ENCODE measurements at regions not wholly inside any gene's neighbourhood (a gene's known extent, or its start where the extent isn't known, plus 50 kb on each side); places are given as distances from the start of the nearest gene placed in this dataset.

- H3K36me3 ChIP-seq (ENCODE audit: insufficient read depth, low read length), result no peaks in the 10 kb centered on the region
- H2AFZ ChIP-seq (ENCODE audit: low read length), result no peak overlapping the region
- H3K9me3 ChIP-seq (ENCODE audit: low read depth, low read length), result no peaks in the 10 kb centered on the region
- no peak overlapping the region for H3K27ac ChIP-seq (ENCODE audit: low read depth, low read length)
- no peak overlapping the region for H3K4me2 ChIP-seq (ENCODE audit: insufficient read depth, low read length)
- H3K4me1 ChIP-seq (ENCODE audit: insufficient read depth, low read length), result no peaks in the 10 kb centered on the region
- TF ChIP-seq, protein P1, sequence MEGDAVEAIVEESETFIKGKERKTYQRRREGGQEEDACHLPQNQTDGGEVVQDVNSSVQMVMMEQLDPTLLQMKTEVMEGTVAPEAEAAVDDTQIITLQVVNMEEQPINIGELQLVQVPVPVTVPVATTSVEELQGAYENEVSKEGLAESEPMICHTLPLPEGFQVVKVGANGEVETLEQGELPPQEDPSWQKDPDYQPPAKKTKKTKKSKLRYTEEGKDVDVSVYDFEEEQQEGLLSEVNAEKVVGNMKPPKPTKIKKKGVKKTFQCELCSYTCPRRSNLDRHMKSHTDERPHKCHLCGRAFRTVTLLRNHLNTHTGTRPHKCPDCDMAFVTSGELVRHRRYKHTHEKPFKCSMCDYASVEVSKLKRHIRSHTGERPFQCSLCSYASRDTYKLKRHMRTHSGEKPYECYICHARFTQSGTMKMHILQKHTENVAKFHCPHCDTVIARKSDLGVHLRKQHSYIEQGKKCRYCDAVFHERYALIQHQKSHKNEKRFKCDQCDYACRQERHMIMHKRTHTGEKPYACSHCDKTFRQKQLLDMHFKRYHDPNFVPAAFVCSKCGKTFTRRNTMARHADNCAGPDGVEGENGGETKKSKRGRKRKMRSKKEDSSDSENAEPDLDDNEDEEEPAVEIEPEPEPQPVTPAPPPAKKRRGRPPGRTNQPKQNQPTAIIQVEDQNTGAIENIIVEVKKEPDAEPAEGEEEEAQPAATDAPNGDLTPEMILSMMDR (IDR thresholded peaks at IDR 0.05; ENCODE audit: extremely low read depth, low read depth, low read length), result no peak
- H3K27me3 ChIP-seq (ENCODE audit: insufficient read depth, low read length), result no peaks in the 10 kb centered on the region
- no peaks in the 10 kb centered on the region for H3K79me2 ChIP-seq (ENCODE audit: insufficient read depth, low read length)
- H3K4me3 ChIP-seq (ENCODE audit: insufficient read depth, low read length), result no peak overlapping the region
- no peak for DNase-seq (ENCODE audit: insufficient read length, low spot score, missing footprints)
- H4K20me1 ChIP-seq (ENCODE audit: insufficient read depth, low read length), result no peaks in the 10 kb centered on the region
Observed at GRCh38 chr5:160959804-160960203, 107.8 kb upstream of the ATP10B start.

GRCh38 chr5:160957312-160957861 lies 105.4 kb upstream of the ATP10B start:
- Histone ChIP-seq H3K4me1 (ENCODE audit: insufficient read depth, low read length) (no peaks in the 10 kb centered on the region), H3K27ac (ENCODE audit: low read depth, low read length) (no peak overlapping the region), H3K4me2 (ENCODE audit: insufficient read depth, low read length) (no peak overlapping the region), H3K4me3 (ENCODE audit: insufficient read depth, low read length) (no peak overlapping the region), H4K20me1 (ENCODE audit: insufficient read depth, low read length) (no peaks in the 10 kb centered on the region), H3K36me3 (ENCODE audit: insufficient read depth, low read length) (no peaks in the 10 kb centered on the region), H3K27me3 (ENCODE audit: insufficient read depth, low read length) (no peaks in the 10 kb centered on the region), H3K79me2 (ENCODE audit: insufficient read depth, low read length) (no peaks in the 10 kb centered on the region), H2AFZ (ENCODE audit: low read length) (no peak overlapping the region), H3K9me3 (ENCODE audit: low read depth, low read length) (no peaks in the 10 kb centered on the region)
- DNase-seq (ENCODE audit: insufficient read length, low spot score, missing footprints), result no peak
- TF ChIP-seq, protein P1 (IDR thresholded peaks at IDR 0.05; ENCODE audit: extremely low read depth, low read depth, low read length), result no peak

- no peak overlapping the region for H3K4me3 ChIP-seq (ENCODE audit: insufficient read depth, low read length)
- H3K4me2 ChIP-seq (ENCODE audit: insufficient read depth, low read length), result no peak overlapping the region
- H2AFZ ChIP-seq (ENCODE audit: low read length), result no peak overlapping the region
- H3K4me1 ChIP-seq (ENCODE audit: insufficient read depth, low read length), result no peaks in the 10 kb centered on the region
- H3K36me3 ChIP-seq (ENCODE audit: insufficient read depth, low read length), result no peaks in the 10 kb centered on the region
- H3K79me2 ChIP-seq (ENCODE audit: insufficient read depth, low read length), result no peaks in the 10 kb centered on the region
- TF ChIP-seq, protein P1 (IDR thresholded peaks at IDR 0.05; ENCODE audit: extremely low read depth, low read depth, low read length), result no peak
- no peak overlapping the region for H3K27ac ChIP-seq (ENCODE audit: low read depth, low read length)
- no peaks in the 10 kb centered on the region for H4K20me1 ChIP-seq (ENCODE audit: insufficient read depth, low read length)
- H3K27me3 ChIP-seq (ENCODE audit: insufficient read depth, low read length), result no peaks in the 10 kb centered on the region
- no peaks in the 10 kb centered on the region for H3K9me3 ChIP-seq (ENCODE audit: low read depth, low read length)
- DNase-seq (ENCODE audit: insufficient read length, low spot score, missing footprints), result no peak
Observed at GRCh38 chr5:160956051-160956450, 104.0 kb upstream of the ATP10B start.

- no peak overlapping the region for H3K27ac ChIP-seq (ENCODE audit: low read depth, low read length)
- H3K9me3 ChIP-seq (ENCODE audit: low read depth, low read length), result no peaks in the 10 kb centered on the region
- H3K79me2 ChIP-seq (ENCODE audit: insufficient read depth, low read length), result no peaks in the 10 kb centered on the region
- no peaks in the 10 kb centered on the region for H4K20me1 ChIP-seq (ENCODE audit: insufficient read depth, low read length)
- H3K4me3 ChIP-seq (ENCODE audit: insufficient read depth, low read length), result no peak overlapping the region
- no peak overlapping the region for H2AFZ ChIP-seq (ENCODE audit: low read length)
- TF ChIP-seq, protein P1 (IDR thresholded peaks at IDR 0.05; ENCODE audit: extremely low read depth, low read depth, low read length), result no peak
- H3K4me1 ChIP-seq (ENCODE audit: insufficient read depth, low read length), result no peaks in the 10 kb centered on the region
- no peaks in the 10 kb centered on the region for H3K27me3 ChIP-seq (ENCODE audit: insufficient read depth, low read length)
- H3K4me2 ChIP-seq (ENCODE audit: insufficient read depth, low read length), result no peak overlapping the region
- no peaks in the 10 kb centered on the region for H3K36me3 ChIP-seq (ENCODE audit: insufficient read depth, low read length)
- no peak for DNase-seq (ENCODE audit: insufficient read length, low spot score, missing footprints)
Observed at GRCh38 chr5:160950311-160950710, 98.3 kb upstream of the ATP10B start.

Measured in osteoblast (primary cell).